ENCODE measurements at regions not wholly inside any gene's neighbourhood (a gene's known extent, or its start where the extent isn't known, plus 50 kb on each side); places are given as distances from the start of the nearest gene placed in this dataset.

DNA sequence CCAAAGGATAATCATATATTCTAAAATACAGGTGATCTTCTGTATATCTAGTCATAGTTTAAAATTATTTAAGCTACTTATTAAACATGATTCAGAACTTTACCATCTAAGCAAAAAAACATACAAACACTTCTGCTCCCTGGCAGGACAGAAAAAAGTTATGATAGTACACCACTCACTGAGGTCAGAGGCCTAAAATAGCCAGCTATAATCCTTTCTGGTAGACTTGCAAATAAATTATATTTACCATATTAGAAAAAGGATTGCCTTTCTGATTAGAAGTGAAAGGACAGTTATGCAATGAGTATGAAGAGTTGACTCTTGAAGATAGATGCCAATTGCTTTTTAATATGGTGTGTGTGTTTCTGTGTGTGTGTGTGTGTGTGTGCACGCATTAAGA, 207.4 kb downstream of the BMP2 start:
- Histone ChIP-seq H3K9me3 (no peaks in the 10 kb centered on the region), H3K27ac (no peak overlapping the region), H3K27me3 (no peaks in the 10 kb centered on the region), H3K36me3 (no peaks in the 10 kb centered on the region), H3K4me1 (no peaks in the 10 kb centered on the region), H3K4me3 (replicated peaks in 1 of 3) (no peak overlapping the region)
- intact Hi-C loops (cut with DNase I), result no loop called here
- no peak for DNase-seq
- 87 to 90% methylated on average over 1 of the region's 1 CpG for WGBS, 2 donors
- TF ChIP-seq, protein P1, sequence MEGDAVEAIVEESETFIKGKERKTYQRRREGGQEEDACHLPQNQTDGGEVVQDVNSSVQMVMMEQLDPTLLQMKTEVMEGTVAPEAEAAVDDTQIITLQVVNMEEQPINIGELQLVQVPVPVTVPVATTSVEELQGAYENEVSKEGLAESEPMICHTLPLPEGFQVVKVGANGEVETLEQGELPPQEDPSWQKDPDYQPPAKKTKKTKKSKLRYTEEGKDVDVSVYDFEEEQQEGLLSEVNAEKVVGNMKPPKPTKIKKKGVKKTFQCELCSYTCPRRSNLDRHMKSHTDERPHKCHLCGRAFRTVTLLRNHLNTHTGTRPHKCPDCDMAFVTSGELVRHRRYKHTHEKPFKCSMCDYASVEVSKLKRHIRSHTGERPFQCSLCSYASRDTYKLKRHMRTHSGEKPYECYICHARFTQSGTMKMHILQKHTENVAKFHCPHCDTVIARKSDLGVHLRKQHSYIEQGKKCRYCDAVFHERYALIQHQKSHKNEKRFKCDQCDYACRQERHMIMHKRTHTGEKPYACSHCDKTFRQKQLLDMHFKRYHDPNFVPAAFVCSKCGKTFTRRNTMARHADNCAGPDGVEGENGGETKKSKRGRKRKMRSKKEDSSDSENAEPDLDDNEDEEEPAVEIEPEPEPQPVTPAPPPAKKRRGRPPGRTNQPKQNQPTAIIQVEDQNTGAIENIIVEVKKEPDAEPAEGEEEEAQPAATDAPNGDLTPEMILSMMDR (IDR thresholded peaks at IDR 0.05), result no peak
- TF ChIP-seq POLR2A (IDR thresholded peaks at IDR 0.05), result no peak

GRCh38 chr20:6975311-6975710, 207.8 kb downstream of the BMP2 start:
- no peak for DNase-seq
- TF ChIP-seq POLR2A (IDR thresholded peaks at IDR 0.05), result no peak
- TF ChIP-seq, protein P1 (IDR thresholded peaks at IDR 0.05), result no peak
- Histone ChIP-seq H3K27me3 (no peaks in the 10 kb centered on the region), H3K27ac (no peak overlapping the region), H3K4me1 (no peaks in the 10 kb centered on the region), H3K4me3 (replicated peaks in 1 of 3) (no peak overlapping the region), H3K9me3 (no peaks in the 10 kb centered on the region), H3K36me3 (no peaks in the 10 kb centered on the region)
- intact Hi-C loops (cut with DNase I), result no loop called here
- 67 to 94% methylated on average over 1 of the region's 1 CpG for WGBS, 2 donors

- no peak overlapping the region for H3K4me3 ChIP-seq (replicated peaks in 1 of 3)
- H3K27ac ChIP-seq, result no peak overlapping the region
- no peaks in the 10 kb centered on the region for H3K36me3 ChIP-seq
- 49 to 75% methylated on average over 3 of the region's 3 CpGs for WGBS, 2 donors
- TF ChIP-seq, protein P1 (IDR thresholded peaks at IDR 0.05), result no peak
- no peak for TF ChIP-seq POLR2A (IDR thresholded peaks at IDR 0.05)
- no peaks in the 10 kb centered on the region for H3K9me3 ChIP-seq
- H3K27me3 ChIP-seq, result no peaks in the 10 kb centered on the region
- no peak for DNase-seq
- H3K4me1 ChIP-seq, result no peaks in the 10 kb centered on the region
- intact Hi-C loops (cut with DNase I), result no loop called here
These were observed 208.8 kb downstream of the BMP2 start for GRCh38 chr20:6976106-6976900.

DNA sequence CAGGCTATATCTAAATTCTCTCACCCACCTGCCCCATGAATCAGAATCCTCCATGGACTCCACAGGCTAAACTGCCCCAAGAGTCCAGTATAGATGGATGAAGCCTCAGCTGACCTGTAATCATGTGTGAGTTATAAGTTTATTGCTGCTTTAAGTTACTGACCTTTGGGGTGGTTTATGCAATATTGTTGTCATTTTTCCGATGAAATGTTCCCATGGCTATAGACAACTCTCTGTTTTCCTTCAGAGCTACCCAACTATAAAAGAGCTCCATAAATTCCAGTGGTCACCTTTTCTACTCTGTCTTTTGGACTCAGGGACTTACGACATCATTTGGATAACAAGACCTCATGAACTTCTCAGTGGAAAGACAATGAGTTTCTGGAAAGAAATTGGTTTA, 212.1 kb downstream of the BMP2 start:
- intact Hi-C loops (cut with DNase I), result no loop called here
- no peak for TF ChIP-seq POLR2A (IDR thresholded peaks at IDR 0.05)
- TF ChIP-seq, protein P1 (IDR thresholded peaks at IDR 0.05), result no peak
- H3K9me3 ChIP-seq, result no peaks in the 10 kb centered on the region
- H3K27me3 ChIP-seq, result no peaks in the 10 kb centered on the region
- 93 to 94% methylated on average over 2 of the region's 2 CpGs for WGBS, 2 donors
- H3K4me3 ChIP-seq (replicated peaks in 1 of 3), result no peak overlapping the region
- H3K36me3 ChIP-seq, result no peaks in the 10 kb centered on the region
- no peak overlapping the region for H3K27ac ChIP-seq
- no peak for DNase-seq
- no peaks in the 10 kb centered on the region for H3K4me1 ChIP-seq

DNA sequence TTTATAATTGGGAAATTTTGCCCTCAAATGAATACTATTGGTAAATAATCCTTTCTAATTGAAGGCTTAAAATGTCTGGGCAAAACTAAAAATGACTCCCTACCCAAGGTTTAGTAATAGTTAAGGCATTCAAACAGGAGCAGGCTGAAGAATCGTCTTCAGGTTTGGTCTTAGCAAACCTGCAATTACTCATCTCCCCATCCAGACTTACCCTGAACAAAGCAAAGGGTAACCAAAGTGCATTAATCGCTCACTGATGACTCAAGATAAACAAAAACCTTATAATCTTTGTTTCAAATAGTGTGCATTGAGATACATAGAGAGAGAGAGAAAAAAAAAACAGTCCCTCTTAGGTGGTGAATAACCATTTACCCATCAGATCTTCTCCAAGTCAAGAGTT, 225.5 kb downstream of the BMP2 start:
- H3K4me1 ChIP-seq, result no peaks in the 10 kb centered on the region
- H3K27ac ChIP-seq, result no peak overlapping the region
- no peak overlapping the region for H3K4me3 ChIP-seq (replicated peaks in 1 of 3)
- WGBS, 2 donors, result 71 to 87% methylated on average over 2 of the region's 2 CpGs
- intact Hi-C loops (cut with DNase I), result no loop called here
- no peaks in the 10 kb centered on the region for H3K27me3 ChIP-seq
- H3K36me3 ChIP-seq, result no peaks in the 10 kb centered on the region
- no peaks in the 10 kb centered on the region for H3K9me3 ChIP-seq
- DNase-seq, result no peak
- TF ChIP-seq, protein P1 (IDR thresholded peaks at IDR 0.05), result no peak
- TF ChIP-seq POLR2A (IDR thresholded peaks at IDR 0.05), result no peak
